RWPE1 (cell line): ENCODE measurements at regions not wholly inside any gene's neighbourhood (a gene's known extent, or its start where the extent isn't known, plus 50 kb on each side); places are given as distances from the start of the nearest gene placed in this dataset.
"Not testable (repeated sequence)": the region's sequence is repeated elsewhere in the genome, so short reads cannot be mapped to it uniquely, and the experiment has no call there.

Experiments used
- CTCF ChIA-PET: fragments of 350-600 bp; sonication (Branson Sonifier 250); formaldehyde crosslinking; extraction: SDS; loops from one replicate; lab custom pipeline; 2021; lab: Yijun Ruan, JAX
- POLR2A ChIA-PET: fragments of 400-600 bp; formaldehyde crosslinking; extraction: SDS; loops from one replicate; lab custom pipeline; 2020; ENCODE audit warnings: antibody characterized with exemption; ENCODE audit not compliant: low non-redundant PET; lab: Yijun Ruan, JAX
- DNase-seq: peaks from one replicate; pipeline ENCODE4 v3.0.0; 2012; ENCODE audit warnings: low spot score
- H3K27ac ChIP-seq: fragments of 450-650 bp; 2 replicates; pipeline ENCODE4 v1.5.1; 2017
- TF ChIP-seq, protein P1 (sequence below): fragments of 450-650 bp; conservative IDR thresholded peaks from 2 replicates; pipeline ENCODE4 v1.5.1; 2017; ENCODE audit warnings: low read depth, mild to moderate bottlenecking

DNA sequence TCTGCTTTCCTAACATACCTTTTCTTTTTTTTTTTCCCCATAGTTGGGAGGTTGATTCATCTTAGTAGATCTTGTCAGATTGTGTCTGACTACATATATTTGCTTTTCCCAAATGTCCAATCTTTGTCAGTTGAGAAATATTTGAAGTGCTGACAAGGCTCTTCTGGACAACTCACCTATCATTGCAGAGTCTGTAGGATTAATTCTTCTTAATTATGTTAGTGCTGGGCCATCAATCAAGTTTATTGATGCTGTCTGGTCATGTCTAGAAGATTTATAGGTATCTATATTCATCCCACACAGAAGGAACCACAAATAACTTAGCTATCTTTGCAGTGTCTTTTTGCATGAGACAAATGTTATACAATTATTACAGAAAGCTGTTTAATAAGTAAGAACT lies 310.6 kb downstream of the ACTR3B start:
- CTCF ChIA-PET, result no interaction called here
- no peak overlapping the region for H3K27ac ChIP-seq
- TF ChIP-seq, protein P1, sequence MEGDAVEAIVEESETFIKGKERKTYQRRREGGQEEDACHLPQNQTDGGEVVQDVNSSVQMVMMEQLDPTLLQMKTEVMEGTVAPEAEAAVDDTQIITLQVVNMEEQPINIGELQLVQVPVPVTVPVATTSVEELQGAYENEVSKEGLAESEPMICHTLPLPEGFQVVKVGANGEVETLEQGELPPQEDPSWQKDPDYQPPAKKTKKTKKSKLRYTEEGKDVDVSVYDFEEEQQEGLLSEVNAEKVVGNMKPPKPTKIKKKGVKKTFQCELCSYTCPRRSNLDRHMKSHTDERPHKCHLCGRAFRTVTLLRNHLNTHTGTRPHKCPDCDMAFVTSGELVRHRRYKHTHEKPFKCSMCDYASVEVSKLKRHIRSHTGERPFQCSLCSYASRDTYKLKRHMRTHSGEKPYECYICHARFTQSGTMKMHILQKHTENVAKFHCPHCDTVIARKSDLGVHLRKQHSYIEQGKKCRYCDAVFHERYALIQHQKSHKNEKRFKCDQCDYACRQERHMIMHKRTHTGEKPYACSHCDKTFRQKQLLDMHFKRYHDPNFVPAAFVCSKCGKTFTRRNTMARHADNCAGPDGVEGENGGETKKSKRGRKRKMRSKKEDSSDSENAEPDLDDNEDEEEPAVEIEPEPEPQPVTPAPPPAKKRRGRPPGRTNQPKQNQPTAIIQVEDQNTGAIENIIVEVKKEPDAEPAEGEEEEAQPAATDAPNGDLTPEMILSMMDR, result no peak
- no peak for DNase-seq
- POLR2A ChIA-PET, result no interaction called here

DNA sequence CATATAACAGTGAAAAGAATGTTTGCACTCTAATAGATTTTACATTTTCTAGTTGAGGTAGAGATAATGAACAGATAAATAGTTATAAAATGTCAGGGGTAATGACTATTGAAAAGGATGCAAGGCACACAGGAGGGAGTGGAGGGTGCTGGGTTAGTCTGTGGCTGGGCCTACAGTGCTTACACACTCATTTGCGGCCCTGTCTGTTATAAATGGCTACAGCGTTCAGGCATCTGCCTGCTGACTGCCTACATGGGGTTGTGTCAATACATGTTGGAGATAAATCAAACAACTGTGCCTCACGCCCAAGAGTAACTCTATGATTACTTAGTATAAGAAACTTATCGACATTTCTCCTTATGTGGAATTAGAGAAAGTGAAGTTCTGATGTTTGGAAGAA lies 313.3 kb downstream of the ACTR3B start:
- TF ChIP-seq, protein P1, result no peak
- ChIA-PET POLR2A (no interaction called here), CTCF (no interaction called here)
- no peak for DNase-seq
- H3K27ac ChIP-seq, result no peak overlapping the region

DNA sequence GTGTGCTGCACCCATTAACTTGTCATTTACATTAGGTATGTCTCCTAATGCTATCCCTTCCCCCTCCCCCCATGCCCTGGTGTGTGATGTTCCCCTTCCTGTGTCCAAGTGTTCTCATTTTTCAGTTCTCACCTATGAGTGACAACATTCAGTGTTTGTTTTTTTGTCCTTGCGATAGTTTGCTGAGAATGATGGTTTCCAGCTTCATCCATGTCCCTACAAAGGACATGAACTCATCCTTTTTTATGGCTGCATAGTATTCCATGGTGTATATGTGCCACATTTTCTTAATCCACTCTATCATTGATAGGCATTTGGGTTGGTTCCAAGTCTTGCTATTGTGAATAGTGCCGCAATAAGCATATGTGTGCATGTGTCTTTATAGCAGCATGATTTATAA lies 316.7 kb downstream of the ACTR3B start:
- DNase-seq, H3K27ac ChIP-seq, CTCF ChIA-PET, POLR2A ChIA-PET: not testable (repeated sequence)

DNA sequence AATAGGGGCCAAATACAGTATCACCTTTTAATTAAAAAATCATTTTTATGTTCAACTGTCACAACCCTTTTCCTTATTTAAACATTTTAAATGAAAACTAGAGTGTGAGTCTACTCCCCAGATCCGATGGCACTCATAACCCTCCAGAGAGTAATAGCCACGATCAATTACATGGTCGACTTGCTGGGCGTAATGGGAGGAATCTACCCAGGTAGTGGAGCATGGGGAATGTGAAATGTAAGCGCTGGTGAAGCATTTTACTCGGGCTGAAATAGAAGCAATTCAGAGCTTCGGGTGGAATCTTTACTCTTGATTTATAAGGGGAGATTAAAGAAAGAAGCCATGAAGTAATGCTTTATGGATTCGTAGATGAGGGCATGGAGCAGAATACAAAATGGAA lies 321.9 kb downstream of the ACTR3B start:
- TF ChIP-seq, protein P1, result no peak
- no peak overlapping the region for H3K27ac ChIP-seq
- DNase-seq, result no peak
- ChIA-PET POLR2A (no interaction called here), CTCF (no interaction called here)

DNA sequence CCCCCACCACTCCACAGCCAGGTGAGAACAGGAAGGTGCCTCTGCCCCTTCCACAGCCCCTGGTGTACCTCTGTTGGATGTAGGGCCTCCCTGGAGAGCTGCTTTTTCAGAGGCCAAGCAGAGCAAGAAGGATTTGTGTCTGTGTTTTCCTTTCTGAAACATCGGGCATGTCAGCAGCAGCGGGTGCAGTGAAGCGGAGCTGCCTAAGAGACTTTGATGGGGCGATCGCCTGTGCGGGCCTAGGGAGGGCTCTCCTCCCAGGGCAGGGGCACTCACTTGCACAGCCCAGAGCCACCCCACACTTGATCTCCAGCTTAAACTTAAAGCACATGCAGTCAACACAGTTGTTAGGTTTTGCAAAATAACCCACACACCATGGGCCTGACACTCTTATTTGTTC lies 324.7 kb downstream of the ACTR3B start:
- H3K27ac ChIP-seq, result no peak overlapping the region
- CTCF ChIA-PET, result no interaction called here
- no peak for DNase-seq
- POLR2A ChIA-PET, result no interaction called here
- TF ChIP-seq, protein P1, result no peak

DNA sequence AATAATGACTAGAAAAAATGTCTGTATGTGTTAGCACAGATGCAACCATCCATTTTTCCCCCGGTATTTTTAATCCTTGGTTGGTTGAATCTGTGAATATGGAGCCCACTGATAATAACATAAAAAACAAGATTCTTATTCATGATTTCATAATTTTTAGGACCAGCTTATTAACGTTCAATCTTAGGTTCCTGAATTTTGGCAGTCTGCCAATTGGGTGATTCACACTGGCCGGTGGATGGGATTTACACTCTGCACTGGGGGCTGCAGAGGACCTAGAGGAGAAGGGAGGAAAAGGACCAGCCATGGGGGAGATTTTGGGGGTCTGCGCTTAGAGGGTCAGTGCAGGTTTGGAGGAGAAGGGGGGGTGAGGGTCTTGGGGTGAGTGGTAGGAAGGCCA lies 327.9 kb downstream of the ACTR3B start:
- POLR2A ChIA-PET, result no interaction called here
- TF ChIP-seq, protein P1, result no peak
- no peak overlapping the region for H3K27ac ChIP-seq
- CTCF ChIA-PET, result no interaction called here
- DNase-seq, result peak; percentile 2

DNA sequence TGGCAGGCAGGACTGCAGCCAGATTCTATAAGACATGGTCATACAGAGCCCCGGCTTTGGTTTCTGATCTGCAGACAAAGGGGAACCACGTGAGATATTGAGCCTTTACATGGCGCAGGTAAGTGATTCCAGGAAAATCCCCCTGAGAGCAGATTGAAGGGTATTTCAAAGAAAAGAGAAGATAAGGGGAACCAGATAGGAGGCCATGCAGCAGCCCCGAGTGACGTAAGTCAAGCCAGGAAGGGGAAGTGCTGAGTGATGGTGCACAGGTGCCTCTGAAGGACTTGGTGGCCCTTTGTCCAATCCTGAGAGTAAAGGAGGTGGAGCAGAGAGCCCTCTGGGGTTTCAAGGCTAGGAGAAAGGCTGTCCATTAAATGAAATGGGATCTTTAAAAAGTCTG lies 329.0 kb downstream of the ACTR3B start:
- ChIA-PET CTCF (no interaction called here), POLR2A (no interaction called here)
- H3K27ac ChIP-seq, result no peak overlapping the region
- TF ChIP-seq, protein P1, result no peak
- no peak for DNase-seq
